A673 (cell line): ENCODE measurements at regions not wholly inside any gene's neighbourhood (a gene's known extent, or its start where the extent isn't known, plus 50 kb on each side); places are given as distances from the start of the nearest gene placed in this dataset.

ENCODE experiments used
- CTCF ChIP-seq: fragments of 300-800, 200-600 bp; sonication (generic); conservative IDR thresholded peaks from 2 replicates; pipeline ENCODE4 v1.5.1; 2017; ENCODE audit warnings: low read depth, mild to moderate bottlenecking, antibody characterized with exemption, low read length, moderate library complexity, mixed read lengths
- EZH2 ChIP-seq: fragments of 200-600 bp; sonication (generic); IDR thresholded peaks from 2 replicates; pipeline ENCODE4 v1.6.1; 2017; ENCODE audit warnings: borderline replicate concordance, low read depth, mild to moderate bottlenecking, mixed read lengths, antibody characterized with exemption, low read length; ENCODE audit not compliant: poor library complexity, severe bottlenecking

GRCh38 chr11:119919656-119920055 lies 190.7 kb upstream of the NECTIN1 start:
- TF ChIP-seq CTCF (no peak), EZH2 (no peak)
